CD4-positive, alpha-beta T cell (primary cell): ENCODE measurements at regions not wholly inside any gene's neighbourhood (a gene's known extent, or its start where the extent isn't known, plus 50 kb on each side); places are given as distances from the start of the nearest gene placed in this dataset.

Experiments
- ATAC-seq: fragments of 200-7000 bp; cut with Tn5 transposase; one replicate; pipeline ENCODE4 v1.10.0; 2022; ENCODE audit warnings: mild to moderate bottlenecking; ENCODE audit not compliant: poor library complexity
- CTCF ChIA-PET: fragments of 350-600 bp; sonication (Branson Sonifier 250); formaldehyde crosslinking; loops from one replicate; lab custom pipeline; 2021; ENCODE audit warnings: antibody characterized with exemption, inconsistent platforms; lab: Charles Lee
- POLR2A ChIA-PET: fragments of 350-600 bp; sonication (Branson Sonifier 250); formaldehyde crosslinking; loops from one replicate; lab custom pipeline; 2021; ENCODE audit warnings: antibody characterized with exemption, inconsistent platforms; lab: Charles Lee
- DNase-seq, 14 experiments: peaks; one replicate each; pipeline ENCODE4 v3.0.0-alpha.2; 2013 to 2020; ENCODE audit warnings: mixed read lengths in 2 of 14
- H3K27ac ChIP-seq, 2 donors: one replicate each; pipeline versions ENCODE4 v1.5.1 to v1.7.0; 2013; ENCODE audit warnings: low read length in 2 of 2, low read depth in 1 of 2, mild to moderate bottlenecking in 1 of 2
- H3K27me3 ChIP-seq, 2 experiments: 1 replicate in 1 of 2; 2 replicates in 1 of 2; pipeline versions ENCODE4 v1.6.1 to v1.7.0; 2013; ENCODE audit warnings: low read length in 2 of 2, control low read depth in 1 of 2, mild to moderate bottlenecking in 1 of 2, moderate library complexity in 1 of 2; ENCODE audit not compliant: insufficient read depth in 2 of 2, control insufficient read depth in 1 of 2
- H3K36me3 ChIP-seq: one replicate; pipeline ENCODE4 v1.6.1; 2013; ENCODE audit warnings: low read length, control low read depth; ENCODE audit not compliant: insufficient read depth
- H3K4me1 ChIP-seq: one replicate; pipeline ENCODE4 v1.6.1; 2013; ENCODE audit warnings: low read length, control low read depth; ENCODE audit not compliant: insufficient read depth
- H3K4me3 ChIP-seq: one replicate; pipeline ENCODE4 v1.5.1; 2013; ENCODE audit warnings: mild to moderate bottlenecking, low read length, moderate library complexity
- H3K9me3 ChIP-seq, 2 experiments: 1 replicate in 1 of 2; 2 replicates in 1 of 2; pipeline versions ENCODE4 v1.6.1 to v1.7.0; 2013; ENCODE audit warnings: low read length in 2 of 2, mild to moderate bottlenecking in 2 of 2, control low read depth in 1 of 2, moderate library complexity in 1 of 2; ENCODE audit not compliant: control insufficient read depth in 1 of 2, insufficient read depth in 1 of 2
- H3K27ac Mint-ChIP-seq: one replicate; pipeline ENCODE4 v1.8.0; 2020; ENCODE audit warnings: mixed read lengths
- H3K27me3 Mint-ChIP-seq: one replicate; pipeline ENCODE4 v1.8.0; 2021; ENCODE audit warnings: mixed read lengths
- H3K36me3 Mint-ChIP-seq: one replicate; pipeline ENCODE4 v1.8.0; 2021; ENCODE audit warnings: low read depth, mixed read lengths
- H3K4me1 Mint-ChIP-seq: one replicate; pipeline ENCODE4 v1.8.0; 2021; ENCODE audit warnings: low read depth, mixed read lengths
- H3K4me3 Mint-ChIP-seq: one replicate; pipeline ENCODE4 v1.8.0; 2020; ENCODE audit warnings: mild to moderate bottlenecking, mixed read lengths
- H3K9me3 Mint-ChIP-seq: one replicate; pipeline ENCODE4 v1.8.0; 2020; ENCODE audit warnings: mixed read lengths
- CTCF ChIP-seq: fragments of 200-600 bp; IDR thresholded peaks from one replicate; pipeline ENCODE4 v1.8.0; 2022; ENCODE audit warnings: antibody characterized with exemption, mild to moderate bottlenecking
- intact Hi-C, 2 experiments: fragments of 100-400 bp; cut with DNase I in 1 of 2; cut with micrococcal nuclease in 1 of 2; formaldehyde crosslinking; loops; one replicate each; pipeline versions ENCODE4 v1.15.1 to v1.9.0; 2023 to 2025; cut with DNase I, micrococcal nuclease

GRCh38 chr21:28150778-28151177 lies 841.9 kb downstream of the LTN1 start:
- Mint-ChIP-seq H3K36me3 (no peaks in the 10 kb centered on the region), H3K9me3 (peaks cover 2% of the 10 kb centered on the region), H3K4me1 (no peaks in the 10 kb centered on the region), H3K27me3 (no peaks in the 10 kb centered on the region), H3K4me3 (no peak overlapping the region), H3K27ac (no peak overlapping the region)
- H3K4me1 ChIP-seq: no peaks in the 10 kb centered on the region
- DNase-seq: no peak
- intact Hi-C loops: no loop called here
- ATAC-seq: no peak
- CTCF ChIA-PET: no interaction called here
- TF ChIP-seq CTCF: no peak
- H3K27ac ChIP-seq: no peak overlapping the region
- no peaks in the 10 kb centered on the region for H3K36me3 ChIP-seq
- H3K27me3 ChIP-seq: no peaks in the 10 kb centered on the region
- H3K4me3 ChIP-seq: no peak overlapping the region
- peaks cover 0 to 6% of the 10 kb centered on the region in 2 experiments for H3K9me3 ChIP-seq
- POLR2A ChIA-PET: no interaction called here

- Mint-ChIP-seq H3K4me1 (no peaks in the 10 kb centered on the region), H3K36me3 (no peaks in the 10 kb centered on the region), H3K9me3 (peaks cover 2% of the 10 kb centered on the region), H3K4me3 (no peak overlapping the region), H3K27me3 (no peaks in the 10 kb centered on the region), H3K27ac (no peak overlapping the region)
- POLR2A ChIA-PET: no interaction called here
- Histone ChIP-seq H3K36me3 (no peaks in the 10 kb centered on the region), H3K27ac (no peak overlapping the region), H3K4me3 (no peak overlapping the region), H3K4me1 (no peaks in the 10 kb centered on the region), H3K9me3 (peaks cover 0 to 6% of the 10 kb centered on the region in 2 experiments), H3K27me3 (no peaks in the 10 kb centered on the region)
- DNase-seq (no peak), ATAC-seq (no peak)
- no peak for TF ChIP-seq CTCF
- CTCF ChIA-PET: no interaction called here
- intact Hi-C loops: no loop called here
These were observed 844.1 kb downstream of the LTN1 start for GRCh38 chr21:28148400-28149064.

- no peak for TF ChIP-seq CTCF
- no peaks in the 10 kb centered on the region for H3K9me3 ChIP-seq
- CTCF ChIA-PET: no interaction called here
- Mint-ChIP-seq H3K4me1 (no peaks in the 10 kb centered on the region), H3K4me3 (no peak overlapping the region), H3K36me3 (no peaks in the 10 kb centered on the region), H3K27me3 (no peaks in the 10 kb centered on the region), H3K9me3 (peaks cover 2% of the 10 kb centered on the region), H3K27ac (no peak overlapping the region)
- H3K36me3 ChIP-seq: no peaks in the 10 kb centered on the region
- intact Hi-C loops: no loop called here
- POLR2A ChIA-PET: no interaction called here
- ATAC-seq (no peak), DNase-seq (no peak)
- no peak overlapping the region for H3K4me3 ChIP-seq
- H3K27me3 ChIP-seq: no peaks in the 10 kb centered on the region
- no peaks in the 10 kb centered on the region for H3K4me1 ChIP-seq
- no peak overlapping the region for H3K27ac ChIP-seq
These were observed 848.0 kb downstream of the LTN1 start for GRCh38 chr21:28144653-28145052.
